K562 (cell line): ENCODE measurements at regions not wholly inside any gene's neighbourhood (a gene's known extent, or its start where the extent isn't known, plus 50 kb on each side); places are given as distances from the start of the nearest gene placed in this dataset.

ENCODE experiments used
- ELF2 ChIP-seq: fragments of 250-450 bp; sonication (Bioruptor Pico); IDR thresholded peaks from 2 replicates; pipeline ENCODE4 v1.5.0; 2021; ENCODE audit warnings: mild to moderate bottlenecking
- FOSL1 ChIP-seq: fragments of 200-800 bp; sonication (Bioruptor generic); conservative IDR thresholded peaks from 2 replicates; pipeline ENCODE4 v1.6.1; 2016; ENCODE audit warnings: missing genetic modification characterization, missing compliant biosample characterization
- POLR2G ChIP-seq: fragments of 200-400 bp; formaldehyde crosslinking; IDR thresholded peaks from 2 replicates; pipeline ENCODE4 v1.6.1; 2017; ENCODE audit warnings: low read depth, mild to moderate bottlenecking, antibody characterized with exemption, low read length, moderate library complexity
- RBBP5 ChIP-seq: fragments of 200-600 bp; sonication (generic); IDR thresholded peaks from 2 replicates; pipeline ENCODE4 v1.6.1; 2012; ENCODE audit warnings: borderline replicate concordance, mild to moderate bottlenecking, low read length, control low read depth, inconsistent platforms; ENCODE audit not compliant: insufficient read depth, poor library complexity, severe bottlenecking
- TRIM24 ChIP-seq, 2 experiments: fragments of 450-650 bp; IDR thresholded peaks; 2 replicates each; pipeline ENCODE4 v1.6.1; 2016
- ZFP1 ChIP-seq: fragments of 450-650 bp; formaldehyde crosslinking; IDR thresholded peaks from 2 replicates; pipeline ENCODE4 v1.4.0; 2020; ENCODE audit warnings: mild to moderate bottlenecking, mixed read lengths
- TF ChIP-seq, protein P1 (sequence below): fragments of 200-800 bp; sonication (Bioruptor generic); IDR thresholded peaks from 2 replicates; pipeline ENCODE4 v1.6.1; 2017; ENCODE audit warnings: missing genetic modification characterization, missing compliant biosample characterization
- TF ChIP-seq, protein P2 (sequence below): IDR thresholded peaks from 2 replicates; pipeline ENCODE4 v1.6.1; 2016; ENCODE audit warnings: missing genetic modification characterization, missing compliant biosample characterization

DNA sequence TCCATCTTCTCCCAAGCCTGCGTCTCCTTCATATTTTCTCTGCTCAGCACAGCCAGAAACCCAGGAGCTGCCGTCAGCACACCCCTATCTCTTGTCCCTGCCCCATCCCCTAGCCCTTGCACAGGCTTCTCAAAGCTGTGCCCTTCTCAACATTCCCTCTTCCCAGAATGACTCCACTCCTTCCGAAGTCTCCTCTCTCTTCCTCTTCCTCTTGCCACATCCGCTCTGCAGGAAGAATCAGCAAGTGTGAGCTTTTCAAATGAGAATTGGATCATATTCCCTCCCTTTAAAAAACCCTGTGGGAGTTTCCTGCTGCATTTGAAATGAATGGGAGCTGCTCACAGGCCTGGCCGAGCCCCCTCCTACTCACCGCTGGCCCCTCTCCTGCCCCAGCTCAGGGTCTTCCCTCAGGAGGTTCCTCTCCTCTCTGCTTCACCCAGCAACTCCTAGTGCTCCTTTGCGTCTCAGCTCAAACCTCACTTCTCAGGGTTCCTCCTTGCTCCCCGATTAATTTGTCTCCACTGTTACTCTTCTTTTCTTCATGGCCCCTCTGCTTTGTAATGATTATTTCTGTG, 528.5 kb upstream of the CCDC196 start (continued):
- TF ChIP-seq RBBP5, result no peak
- TF ChIP-seq POLR2G, result no peak
- no peak for TF ChIP-seq TRIM24 (IDR thresholded peaks at IDR 0.05)
- TF ChIP-seq ELF2, result no peak
- TF ChIP-seq, protein P1, sequence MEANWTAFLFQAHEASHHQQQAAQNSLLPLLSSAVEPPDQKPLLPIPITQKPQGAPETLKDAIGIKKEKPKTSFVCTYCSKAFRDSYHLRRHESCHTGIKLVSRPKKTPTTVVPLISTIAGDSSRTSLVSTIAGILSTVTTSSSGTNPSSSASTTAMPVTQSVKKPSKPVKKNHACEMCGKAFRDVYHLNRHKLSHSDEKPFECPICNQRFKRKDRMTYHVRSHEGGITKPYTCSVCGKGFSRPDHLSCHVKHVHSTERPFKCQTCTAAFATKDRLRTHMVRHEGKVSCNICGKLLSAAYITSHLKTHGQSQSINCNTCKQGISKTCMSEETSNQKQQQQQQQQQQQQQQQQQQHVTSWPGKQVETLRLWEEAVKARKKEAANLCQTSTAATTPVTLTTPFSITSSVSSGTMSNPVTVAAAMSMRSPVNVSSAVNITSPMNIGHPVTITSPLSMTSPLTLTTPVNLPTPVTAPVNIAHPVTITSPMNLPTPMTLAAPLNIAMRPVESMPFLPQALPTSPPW (CRISPR knock-in tag), result no peak
- TF ChIP-seq, protein P2, sequence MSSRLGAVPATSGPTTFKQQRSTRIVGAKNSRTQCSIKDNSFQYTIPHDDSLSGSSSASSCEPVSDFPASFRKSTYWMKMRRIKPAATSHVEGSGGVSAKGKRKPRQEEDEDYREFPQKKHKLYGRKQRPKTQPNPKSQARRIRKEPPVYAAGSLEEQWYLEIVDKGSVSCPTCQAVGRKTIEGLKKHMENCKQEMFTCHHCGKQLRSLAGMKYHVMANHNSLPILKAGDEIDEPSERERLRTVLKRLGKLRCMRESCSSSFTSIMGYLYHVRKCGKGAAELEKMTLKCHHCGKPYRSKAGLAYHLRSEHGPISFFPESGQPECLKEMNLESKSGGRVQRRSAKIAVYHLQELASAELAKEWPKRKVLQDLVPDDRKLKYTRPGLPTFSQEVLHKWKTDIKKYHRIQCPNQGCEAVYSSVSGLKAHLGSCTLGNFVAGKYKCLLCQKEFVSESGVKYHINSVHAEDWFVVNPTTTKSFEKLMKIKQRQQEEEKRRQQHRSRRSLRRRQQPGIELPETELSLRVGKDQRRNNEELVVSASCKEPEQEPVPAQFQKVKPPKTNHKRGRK, result no peak
- TF ChIP-seq ZFP1 (CRISPR knock-in tag), result no peak
- no peak for TF ChIP-seq FOSL1 (tag)
